HCT116 (cell line): ENCODE measurements at regions not wholly inside any gene's neighbourhood (a gene's known extent, or its start where the extent isn't known, plus 50 kb on each side); places are given as distances from the start of the nearest gene placed in this dataset.
"Not testable (repeated sequence)": the region's sequence is repeated elsewhere in the genome, so short reads cannot be mapped to it uniquely, and the experiment has no call there.

Experiments used
- ATAC-seq: fragments of 200-7000 bp; cut with Tn5 transposase; 2 replicates; pipeline ENCODE4 v1.9.1; 2020; ENCODE audit warnings: mild to moderate bottlenecking, moderate library complexity
- BruUV-seq: library from RNA; stranded (reverse); fragments of 400-500 nt; replicated peaks from 2 replicates; lab custom pipeline; 2021; lab: Mats Ljungman, UMichigan
- CTCF ChIA-PET: fragments of 300-600 bp; sonication (Branson Sonifier 250); formaldehyde crosslinking; loops from one replicate; lab custom pipeline; 2021; ENCODE audit warnings: antibody characterized with exemption; lab: Charles Lee
- POLR2A ChIA-PET: fragments of 300-600, 350-600 bp; sonication (Branson Sonifier 250); formaldehyde crosslinking; loops from one replicate; lab custom pipeline; 2021; ENCODE audit warnings: antibody characterized with exemption; lab: Charles Lee
- RAD21 ChIA-PET, 2 experiments: fragments of 300-600 bp; sonication (Branson Sonifier 250); formaldehyde crosslinking; loops; one replicate each; lab custom pipeline; 2023; ENCODE audit warnings: low total read pairs in 2 of 2; ENCODE audit not compliant: uncharacterized antibody in 2 of 2, unreplicated experiment in 2 of 2, low non-redundant PET in 1 of 2; lab: Charles Lee
- DNase-seq: peaks from one replicate; pipeline ENCODE4 v3.0.0-alpha.2; 2010; ENCODE audit warnings: low read depth, low spot score
- H2AFZ ChIP-seq: fragments of 200-600 bp; shearing (Covaris generic), sonication (generic); 2 replicates; pipeline ENCODE4 v1.6.1; 2017; ENCODE audit warnings: low read depth, mixed run types, mixed read lengths, antibody characterized with exemption, low read length; ENCODE audit not compliant: poor library complexity, severe bottlenecking
- H3K27ac ChIP-seq: 2 replicates; pipeline ENCODE4 v1.5.1; 2012; ENCODE audit warnings: low read depth, low read length
- H3K27me3 ChIP-seq: fragments of 200-600 bp; sonication (generic); 2 replicates; pipeline ENCODE4 v1.6.1; 2016; ENCODE audit warnings: mixed run types, low read length, mixed read lengths; ENCODE audit not compliant: insufficient read depth
- H3K36me3 ChIP-seq, 2 experiments: fragments of 200-500 bp in 1 of 2; fragments of 200-600 bp in 1 of 2; sonication (Bioruptor generic) in 1 of 2; sonication (generic) in 1 of 2; 2 replicates each; pipeline versions ENCODE4 v1.5.1 to v1.6.1; 2014 to 2016; ENCODE audit warnings: low read length in 2 of 2, inconsistent platforms in 1 of 2, mixed read lengths in 1 of 2, mixed run types in 1 of 2; ENCODE audit not compliant: insufficient read depth in 2 of 2, control insufficient read depth in 1 of 2
- H3K4me1 ChIP-seq, 2 experiments: fragments of 200-600 bp in 1 of 2; sonication (generic) in 1 of 2; 2 replicates each; pipeline versions ENCODE4 v1.5.1 to v1.6.1; 2012 to 2017; ENCODE audit warnings: low read length in 2 of 2, inconsistent platforms in 1 of 2, mild to moderate bottlenecking in 1 of 2, mixed read lengths in 1 of 2, mixed run types in 1 of 2, moderate library complexity in 1 of 2; ENCODE audit not compliant: insufficient read depth in 2 of 2, control insufficient read depth in 1 of 2
- H3K4me2 ChIP-seq: fragments of 200-600 bp; sonication (generic); 2 replicates; pipeline ENCODE4 v1.6.1; 2017; ENCODE audit warnings: mixed run types, low read length, mixed read lengths
- H3K4me3 ChIP-seq, 2 experiments: fragments of 200-600 bp in 1 of 2; sonication (generic) in 1 of 2; replicated peaks in 1 of 2; 2 replicates each; pipeline ENCODE4 v1.5.1; 2011 to 2016; ENCODE audit warnings: low read length in 2 of 2, control low read depth in 1 of 2, low read depth in 1 of 2, mild to moderate bottlenecking in 1 of 2, mixed read lengths in 1 of 2, mixed run types in 1 of 2
- H3K79me2 ChIP-seq: fragments of 200-600 bp; sonication (generic); 2 replicates; pipeline ENCODE4 v1.6.1; 2017; ENCODE audit warnings: mild to moderate bottlenecking, mixed run types, low read length, moderate library complexity, mixed read lengths; ENCODE audit not compliant: insufficient read depth
- H3K9ac ChIP-seq: fragments of 200-600 bp; sonication (generic); 2 replicates; pipeline ENCODE4 v1.6.1; 2016; ENCODE audit warnings: low read length, mixed read lengths
- H3K9me2 ChIP-seq: fragments of 200-600 bp; sonication (generic), shearing (Covaris generic); 2 replicates; pipeline ENCODE4 v1.6.1; 2017; ENCODE audit warnings: mixed run types, mild to moderate bottlenecking, moderate library complexity; ENCODE audit not compliant: insufficient read depth
- H3K9me3 ChIP-seq, 2 experiments: fragments of 200-500 bp in 1 of 2; fragments of 200-600 bp in 1 of 2; sonication (Bioruptor generic) in 1 of 2; sonication (generic) in 1 of 2; 2 replicates each; pipeline ENCODE4 v1.6.1; 2014 to 2017; ENCODE audit warnings: low read length in 2 of 2, mixed read lengths in 2 of 2, inconsistent platforms in 1 of 2, low read depth in 1 of 2, mild to moderate bottlenecking in 1 of 2, mixed run types in 1 of 2, moderate library complexity in 1 of 2; ENCODE audit not compliant: control insufficient read depth in 1 of 2, insufficient read depth in 1 of 2
- H4K20me1 ChIP-seq: fragments of 200-600 bp; sonication (generic), shearing (Covaris generic); 2 replicates; pipeline ENCODE4 v1.6.1; 2017; ENCODE audit warnings: mixed run types, mild to moderate bottlenecking, moderate library complexity; ENCODE audit not compliant: insufficient read depth
- JUND ChIP-seq: IDR thresholded peaks from 2 replicates; pipeline ENCODE4 v1.6.1; 2012
- SP1 ChIP-seq: IDR thresholded peaks from 2 replicates; pipeline ENCODE4 v1.6.1; 2012; ENCODE audit warnings: low read depth
- intact Hi-C: fragments of 100-400 bp; cut with micrococcal nuclease; formaldehyde crosslinking; loops from 2 replicates; pipeline ENCODE4 v1.10.0; 2022

- peak; percentile 39 for DNase-seq
- H3K4me3 ChIP-seq, intact Hi-C loops, H3K9me3 ChIP-seq, RAD21 ChIA-PET, H3K27ac ChIP-seq, H3K79me2 ChIP-seq, H3K27me3 ChIP-seq, ATAC-seq, H3K9me2 ChIP-seq, POLR2A ChIA-PET, H3K36me3 ChIP-seq, BruUV-seq, H2AFZ ChIP-seq, CTCF ChIA-PET, H4K20me1 ChIP-seq: not testable (repeated sequence)
- Histone ChIP-seq H3K9ac (0 out of 2 replicates have a peak overlapping the region, but pooled peaks have one; percentile 20), H3K4me2 (peak overlapping the region; percentile 44), H3K4me1 (peaks cover 0 to 13% of the 10 kb centered on the region in 2 experiments; a peak in 1 of 4 replicates)
- TF ChIP-seq JUND (peak; percentile 31; the same call in 1 of the 2 replicates), SP1 (peak; percentile 34; the same call in 1 of the 2 replicates)
Measured at GRCh38 chr9:43130744-43131171, 947.3 kb downstream of the SPATA31A6 start.

- H3K27ac ChIP-seq, H3K79me2 ChIP-seq, H3K4me2 ChIP-seq, H3K36me3 ChIP-seq, H3K9me3 ChIP-seq, CTCF ChIA-PET, BruUV-seq, H3K9me2 ChIP-seq, H3K27me3 ChIP-seq, H4K20me1 ChIP-seq, POLR2A ChIA-PET, H3K4me3 ChIP-seq, RAD21 ChIA-PET, intact Hi-C loops, H3K9ac ChIP-seq, ATAC-seq, H2AFZ ChIP-seq: not testable (repeated sequence)
- H3K4me1 ChIP-seq, result peaks cover 0 to 28% of the 10 kb centered on the region in 2 experiments; a peak in 1 of 4 replicates
- peak; percentile 26 for DNase-seq
Measured at GRCh38 chr9:43135440-43135839, 952.0 kb downstream of the SPATA31A6 start.

- H3K9me2 ChIP-seq, H3K36me3 ChIP-seq, CTCF ChIA-PET, RAD21 ChIA-PET, H3K27me3 ChIP-seq, H3K9ac ChIP-seq, ATAC-seq, H4K20me1 ChIP-seq, DNase-seq, H2AFZ ChIP-seq, H3K4me2 ChIP-seq, POLR2A ChIA-PET, H3K9me3 ChIP-seq, H3K4me3 ChIP-seq, BruUV-seq, intact Hi-C loops, H3K79me2 ChIP-seq: not testable (repeated sequence)
- peaks cover 0 to 25% of the 10 kb centered on the region in 2 experiments; a peak in 2 of 4 replicates for H3K4me1 ChIP-seq
- H3K27ac ChIP-seq, result peak overlapping the region; percentile 29
Measured at GRCh38 chr9:43138909-43139308, 955.5 kb downstream of the SPATA31A6 start.

GRCh38 chr9:43139349-43139748 is 955.9 kb downstream of the SPATA31A6 start:
- H3K9me3 ChIP-seq, intact Hi-C loops, CTCF ChIA-PET, H3K79me2 ChIP-seq, RAD21 ChIA-PET, H3K36me3 ChIP-seq, H2AFZ ChIP-seq, H4K20me1 ChIP-seq, H3K9ac ChIP-seq, DNase-seq, ATAC-seq, H3K27me3 ChIP-seq, H3K4me3 ChIP-seq, H3K9me2 ChIP-seq, POLR2A ChIA-PET: not testable (repeated sequence)
- TSS peak; percentile 83 for BruUV-seq
- Histone ChIP-seq H3K27ac (peak overlapping the region; percentile 58), H3K4me1 (peaks cover 0 to 25% of the 10 kb centered on the region in 2 experiments; a peak in 2 of 4 replicates), H3K4me2 (peak overlapping the region; percentile 43; the same call in 1 of the 2 replicates)
